SK-MEL-5 (cell line): ENCODE measurements at regions not wholly inside any gene's neighbourhood (a gene's known extent, or its start where the extent isn't known, plus 50 kb on each side); places are given as distances from the start of the nearest gene placed in this dataset.

ENCODE experiments used
- DNase-seq: peaks from one replicate; pipeline ENCODE4 v3.0.0-alpha.2; 2016; ENCODE audit warnings: low read depth, low spot score
- in situ Hi-C: cut with HindIII; loops from 2 replicates; pipeline ENCODE4 v1.10.0; 2016; ENCODE audit warnings: low sequenced_read_pairs, high pct_unique_total_duplicates, low pct_unique_long_range_greater_than_20kb

DNA sequence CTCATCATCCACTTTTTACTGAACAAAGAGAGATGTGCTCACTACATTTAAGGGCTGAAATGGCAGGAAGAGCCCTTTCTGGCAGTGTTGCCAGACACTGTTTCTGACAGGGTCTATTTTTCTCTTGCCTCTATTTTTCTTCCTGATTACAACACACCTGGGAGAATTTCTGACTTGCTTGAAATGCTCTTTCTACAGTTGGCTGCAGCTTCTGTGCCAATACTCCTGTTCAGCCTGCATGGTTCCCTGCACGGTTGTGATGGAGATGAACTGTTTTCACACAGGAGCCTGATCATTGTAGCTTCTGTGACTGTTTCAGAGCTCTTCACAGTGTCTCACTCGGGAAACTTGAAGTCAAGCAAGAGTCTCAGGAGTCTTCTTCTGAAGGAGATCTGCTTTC lies 83.0 kb upstream of the DLG1 start:
- in situ Hi-C loops: no loop called here
- DNase-seq: no peak

- in situ Hi-C loops: no loop called here
- no peak for DNase-seq
Observed at GRCh38 chr3:197380786-197381185, 82.4 kb upstream of the DLG1 start.

GRCh38 chr3:197378985-197379718 lies 80.7 kb upstream of the DLG1 start:
- DNase-seq: peak; percentile 8

DNA sequence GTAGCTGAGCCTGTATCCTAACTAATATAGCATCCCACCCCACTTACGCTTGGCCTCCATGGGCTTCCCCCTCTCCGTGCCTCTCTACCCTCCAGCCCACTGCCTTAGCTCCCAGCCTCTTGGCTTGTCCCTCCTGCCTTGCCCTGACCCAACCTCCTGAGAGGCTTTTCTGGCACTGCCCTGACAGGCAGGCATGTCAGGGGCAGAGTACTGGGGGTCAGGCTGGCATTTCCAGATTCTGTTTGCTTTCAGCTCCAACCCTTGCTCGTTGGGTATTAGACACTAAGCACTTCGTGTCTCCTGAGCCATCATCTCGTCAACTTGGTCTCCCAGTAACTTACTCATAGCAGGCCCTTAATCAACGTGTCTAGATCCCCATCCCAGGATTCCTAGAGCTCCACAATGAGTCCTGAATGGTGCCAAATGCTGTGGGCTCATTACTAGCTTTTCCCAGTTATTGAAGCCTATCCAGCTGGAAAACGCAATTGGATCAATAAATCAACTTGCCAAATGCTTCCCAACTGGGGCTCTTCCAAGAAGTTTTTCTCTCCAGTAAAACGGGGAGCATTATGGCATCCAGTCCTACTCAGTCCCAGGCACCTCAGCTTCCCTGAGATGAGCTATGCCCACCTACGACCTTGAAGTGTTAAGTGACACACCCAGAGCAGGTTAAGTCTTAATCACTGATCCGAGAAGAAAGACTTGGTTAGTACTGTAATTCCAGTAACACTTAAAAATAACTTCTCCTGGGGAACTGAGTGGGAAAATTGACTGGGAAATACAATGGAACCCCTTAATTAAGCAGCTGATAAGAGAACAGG lies 78.5 kb upstream of the DLG1 start:
- no peak for DNase-seq
- in situ Hi-C loops: no loop called here

More at GRCh38 chr3:197378985-197379718, 80.7 kb upstream of the DLG1 start:
- in situ Hi-C loops: no loop called here

DNA sequence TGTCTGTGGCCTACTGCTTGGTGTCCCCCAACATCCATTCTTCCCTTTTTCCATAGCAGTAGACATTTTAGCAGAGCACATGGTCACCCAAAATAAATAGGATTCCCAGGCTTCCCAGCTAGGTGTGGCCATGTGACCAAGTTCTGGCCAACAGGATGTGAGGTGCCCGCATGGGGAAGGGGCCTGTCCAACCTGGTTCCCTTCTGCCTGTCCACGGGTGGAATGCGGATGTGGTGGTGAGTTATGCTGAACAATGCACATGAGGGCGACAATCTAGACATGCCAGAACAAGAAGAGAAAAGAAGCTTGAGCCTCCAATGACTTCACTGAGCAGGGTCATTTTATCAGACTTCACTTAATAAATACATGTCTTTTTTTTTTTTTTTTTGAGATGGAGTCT lies 77.6 kb upstream of the DLG1 start:
- DNase-seq: no peak
- in situ Hi-C loops: no loop called here

DNA sequence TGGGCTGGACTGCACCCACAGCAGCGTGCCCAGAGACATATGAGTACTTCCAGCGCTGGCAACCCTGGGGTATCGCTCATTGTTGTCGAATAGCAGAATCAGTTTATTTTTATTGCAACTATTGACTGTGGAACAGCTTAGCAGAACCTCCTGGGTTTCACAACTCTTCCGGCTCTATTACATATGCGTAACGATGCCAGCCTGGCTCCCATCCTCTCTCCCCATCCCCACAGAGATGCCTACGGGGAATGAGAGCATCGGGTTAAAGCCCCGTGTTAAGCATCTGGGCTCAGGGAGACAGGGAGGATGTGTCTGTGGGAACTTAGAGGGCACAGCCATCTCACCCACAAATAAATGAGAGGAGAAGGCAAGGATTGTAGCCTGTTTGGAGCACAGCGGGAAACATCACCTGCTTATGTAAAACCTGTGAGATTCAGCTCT lies 76.6 kb upstream of the DLG1 start:
- in situ Hi-C loops: no loop called here

GRCh38 chr3:197373096-197373495 lies 74.7 kb upstream of the DLG1 start:
- no peak for DNase-seq
- in situ Hi-C loops: no loop called here

More for the DNA sequence above, 76.6 kb upstream of the DLG1 start:
- DNase-seq: no peak

DNA sequence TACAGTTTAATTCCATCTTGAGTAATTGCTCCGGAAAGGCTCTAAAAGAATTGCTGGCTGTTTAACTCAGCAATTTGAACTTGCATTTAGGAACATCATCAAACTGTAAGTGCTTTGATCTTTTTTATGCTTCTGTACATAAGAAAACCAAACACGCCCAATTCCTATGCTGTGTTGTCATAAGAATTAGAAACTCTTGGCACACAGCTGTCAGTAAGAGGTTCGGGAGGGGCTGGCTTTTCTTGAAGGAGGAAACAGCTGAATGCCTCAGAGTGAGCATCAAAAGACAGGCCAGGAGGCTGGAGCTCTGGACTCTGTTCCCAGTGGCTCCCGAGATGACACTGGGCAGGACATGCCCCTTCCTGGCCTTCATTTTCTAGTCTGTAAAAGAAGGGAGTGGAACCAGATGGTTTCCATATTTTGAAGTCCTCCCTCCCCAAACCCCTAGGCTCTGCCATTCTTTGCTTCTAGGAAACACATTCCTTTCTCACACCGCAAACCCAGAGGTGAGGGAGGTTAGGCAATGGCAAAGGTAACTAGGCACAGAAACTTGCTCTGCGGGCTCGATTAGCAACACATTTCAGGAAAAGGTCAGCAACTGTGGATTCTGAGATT lies 73.7 kb upstream of the DLG1 start:
- DNase-seq: no peak
- in situ Hi-C loops: no loop called here

DNA sequence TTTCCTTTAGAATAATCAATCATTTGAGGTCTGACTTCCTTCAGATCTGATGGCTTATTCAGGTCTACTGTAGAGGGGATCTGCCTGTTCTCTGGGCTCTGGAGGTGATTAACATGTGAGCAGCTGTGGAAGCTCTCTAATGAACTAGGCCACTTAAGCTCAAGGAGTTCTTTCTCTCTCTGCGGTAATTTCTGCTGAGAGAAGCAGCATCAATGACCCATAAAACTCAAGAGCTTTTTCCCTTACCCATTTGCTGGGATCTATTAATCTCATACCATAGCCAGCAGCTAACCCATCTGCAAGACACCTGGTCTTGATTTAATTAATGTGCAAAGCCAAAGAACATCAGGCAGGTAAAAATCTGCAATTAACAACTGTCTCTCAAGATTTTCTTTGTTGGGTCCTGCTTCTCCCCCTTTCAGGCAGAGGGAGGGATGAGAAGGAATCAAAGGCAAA lies 73.2 kb upstream of the DLG1 start:
- in situ Hi-C loops: no loop called here
- no peak for DNase-seq

- DNase-seq: no peak
- in situ Hi-C loops: no loop called here
Observed at GRCh38 chr3:197369545-197369944, 71.1 kb upstream of the DLG1 start.

DNA sequence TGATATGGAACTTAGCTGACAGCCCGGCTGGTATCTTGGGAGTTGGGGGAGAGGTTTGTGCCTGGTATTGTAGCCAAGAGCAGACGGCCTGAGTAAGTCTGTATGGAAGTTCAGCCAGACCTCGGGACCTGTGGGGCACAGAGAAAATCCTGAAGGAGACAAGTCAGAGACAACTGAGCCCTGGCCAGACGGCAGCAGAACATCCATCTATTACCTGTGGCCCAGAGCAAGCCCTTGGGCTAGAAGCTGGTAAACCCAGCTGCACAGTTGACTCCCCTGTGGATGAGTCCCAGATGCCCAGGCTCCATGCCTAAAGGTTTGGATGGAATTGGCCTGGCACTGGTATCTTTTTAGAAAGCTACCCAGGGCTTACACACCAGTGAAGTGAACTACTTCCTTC lies 70.4 kb upstream of the DLG1 start:
- in situ Hi-C loops: no loop called here
- DNase-seq: no peak

DNA sequence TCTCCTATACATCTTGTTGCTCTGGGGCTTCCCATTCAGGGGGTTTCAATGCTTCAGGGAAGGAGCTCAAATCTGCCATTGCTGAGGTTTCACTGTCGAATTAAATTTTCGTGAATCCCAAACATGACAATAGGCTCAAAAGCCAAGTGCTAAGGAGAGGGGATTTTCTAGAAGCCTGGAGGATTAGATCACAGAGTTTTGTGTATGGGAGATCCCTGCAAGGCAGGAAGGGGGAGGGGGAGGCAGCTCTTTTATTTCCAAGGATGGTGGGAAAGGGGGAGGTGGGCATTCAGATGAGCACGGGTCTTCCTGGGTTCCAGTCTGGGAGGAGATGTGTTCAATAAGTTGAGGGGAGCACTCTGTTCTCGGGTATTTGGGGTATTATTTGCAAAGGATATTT lies 69.9 kb upstream of the DLG1 start:
- in situ Hi-C loops: no loop called here

DNA sequence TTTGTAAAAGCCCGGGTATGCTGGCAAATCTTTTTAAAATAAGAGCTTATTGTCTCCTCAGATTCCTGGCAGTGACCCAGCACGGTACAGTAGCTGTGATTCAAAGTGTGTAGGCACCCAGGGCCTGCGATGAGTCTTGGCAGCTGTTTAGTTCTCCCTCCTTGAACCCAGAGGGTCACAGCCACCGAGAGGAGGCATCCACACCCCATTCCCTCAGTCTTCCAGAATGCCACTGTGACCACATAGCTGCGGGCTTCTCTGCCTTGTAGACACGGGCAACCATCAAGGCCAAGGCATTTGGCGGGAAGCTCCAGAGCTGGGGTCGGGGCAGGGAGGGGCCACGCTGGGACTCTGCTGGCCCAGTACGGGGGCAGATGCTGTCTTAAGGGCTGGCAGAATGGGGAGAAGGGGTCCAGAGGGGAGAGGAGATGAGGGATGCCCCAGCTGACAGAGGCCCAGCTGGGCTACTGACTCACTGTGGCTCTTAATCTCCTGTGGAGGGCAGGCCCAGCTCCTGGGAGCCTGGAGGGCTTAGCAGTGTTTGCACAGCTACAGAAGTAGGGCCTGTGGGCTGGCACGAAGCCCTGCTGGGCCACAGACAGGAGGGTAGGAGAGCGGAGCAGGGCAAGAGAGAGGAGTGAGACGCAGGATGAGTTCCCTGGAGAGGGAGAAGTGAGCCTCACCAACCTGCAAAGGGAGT lies 68.8 kb upstream of the DLG1 start:
- in situ Hi-C loops: no loop called here

More for the DNA sequence above, 69.9 kb upstream of the DLG1 start:
- no peak for DNase-seq

DNA sequence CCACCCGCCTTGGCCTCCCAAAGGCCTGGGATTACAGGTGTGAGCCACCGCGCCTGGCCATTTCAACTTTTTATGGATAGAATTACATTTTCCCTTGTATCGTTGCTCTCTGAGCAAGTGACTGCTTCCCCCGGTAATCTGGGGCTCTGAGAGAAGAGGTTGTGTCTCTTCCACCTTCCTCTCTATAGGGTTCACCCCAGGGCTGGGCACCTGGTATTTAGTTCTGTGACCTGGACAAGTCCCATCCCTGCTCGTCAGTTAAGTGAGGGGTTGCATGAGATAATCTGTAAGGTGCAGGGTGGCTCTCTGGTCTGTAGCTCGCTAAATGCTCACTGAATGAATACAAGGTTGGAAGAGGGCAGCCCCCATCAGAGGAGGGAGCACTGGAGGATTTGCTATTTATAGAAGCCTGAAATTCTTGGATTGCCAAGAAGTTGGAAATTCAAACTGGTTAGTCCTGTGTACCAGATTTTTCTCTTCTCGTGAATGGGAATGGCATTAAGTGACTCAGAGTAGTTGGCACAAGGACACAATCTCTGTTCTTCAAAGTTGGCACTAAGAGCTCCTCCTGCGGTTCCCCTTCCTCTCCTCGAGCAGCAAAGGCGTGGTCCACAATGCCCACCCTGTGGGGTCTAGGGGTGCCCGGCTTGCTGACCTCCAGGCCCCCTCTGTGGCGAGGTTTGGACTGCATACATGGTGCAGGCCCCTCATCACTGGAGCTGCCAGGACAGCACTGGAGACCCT lies 68.1 kb upstream of the DLG1 start:
- DNase-seq: no peak
- in situ Hi-C loops: no loop called here

More for the DNA sequence above, 68.8 kb upstream of the DLG1 start:
- DNase-seq: no peak

GRCh38 chr3:197365586-197365985 lies 67.2 kb upstream of the DLG1 start:
- in situ Hi-C loops: no loop called here
- DNase-seq: no peak

- DNase-seq: no peak
- in situ Hi-C loops: no loop called here
Observed at GRCh38 chr3:197364410-197365071, 66.1 kb upstream of the DLG1 start.
